HG03280 (cell line): ENCODE measurements at regions not wholly inside any gene's neighbourhood (a gene's known extent, or its start where the extent isn't known, plus 50 kb on each side); places are given as distances from the start of the nearest gene placed in this dataset.

Source experiments
- ATAC-seq: cut with Tn5 transposase; IDR thresholded peaks from one replicate; pipeline ENCODE4 v1.9.1; 2021; ENCODE audit warnings: mild to moderate bottlenecking, moderate library complexity; ENCODE audit not compliant: unreplicated experiment

GRCh38 chr3:153714588-153715290, 406.5 kb upstream of the ARHGEF26 start:
- no peak for ATAC-seq

GRCh38 chr3:153722157-153722556, 399.0 kb upstream of the ARHGEF26 start:
- ATAC-seq = no peak

GRCh38 chr3:153731071-153731470, 390.1 kb upstream of the ARHGEF26 start:
- no peak for ATAC-seq

DNA sequence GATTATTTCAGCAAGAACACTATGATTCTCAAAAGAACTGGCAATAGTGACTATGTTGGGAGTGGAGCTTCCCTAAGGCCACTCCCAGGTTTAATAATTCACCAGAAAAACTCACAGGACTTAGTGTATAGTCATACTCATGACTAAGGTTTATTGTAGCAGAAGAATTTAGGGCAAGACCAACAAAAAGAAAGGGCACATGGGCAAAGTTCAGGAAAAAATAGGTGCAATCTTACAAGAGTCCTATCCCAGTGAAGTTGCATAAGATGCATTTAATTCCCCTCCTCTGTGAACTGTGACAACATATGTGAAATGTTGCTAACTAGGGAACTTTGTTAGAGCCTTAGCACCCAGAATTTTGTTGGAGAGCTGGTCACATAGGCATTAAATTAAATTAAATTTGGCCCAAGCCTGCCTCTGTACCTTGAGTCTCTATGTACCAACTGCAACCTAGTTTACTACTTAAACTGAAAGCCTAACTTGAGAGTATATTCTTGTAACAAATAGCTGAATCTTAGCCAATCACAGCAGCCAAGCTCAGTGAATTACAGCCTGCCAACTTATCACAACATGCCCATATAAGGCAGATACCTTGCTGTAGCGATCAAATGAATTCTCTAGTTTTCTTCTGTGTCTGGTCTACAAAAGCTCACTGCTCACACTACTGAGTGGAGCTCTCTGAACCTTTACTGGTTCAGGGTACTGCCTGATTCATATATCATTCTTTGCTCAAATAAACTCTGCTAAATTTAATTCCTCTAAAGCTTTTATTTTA, 386.2 kb upstream of the ARHGEF26 start:
- ATAC-seq = no peak

- no peak for ATAC-seq
Measured at GRCh38 chr3:153740109-153740508, 381.1 kb upstream of the ARHGEF26 start.

DNA sequence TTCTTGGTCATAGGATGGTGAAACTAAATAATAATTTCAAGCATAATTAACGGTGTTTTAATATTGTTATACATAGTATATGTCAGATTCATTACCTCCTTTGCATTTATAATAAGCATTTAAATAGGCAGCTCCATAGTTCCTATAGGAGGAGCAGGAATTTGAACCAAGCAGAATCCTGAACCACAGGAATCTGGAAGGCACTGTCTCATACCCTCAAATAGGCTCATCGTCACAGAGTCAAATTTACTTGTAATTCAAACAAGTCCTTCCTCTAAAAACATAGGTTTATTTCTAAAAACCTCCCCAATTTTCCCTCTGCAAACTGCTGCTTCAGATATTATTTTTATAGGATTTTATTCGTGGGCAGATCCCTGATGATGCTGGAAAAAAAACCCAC, 376.3 kb upstream of the ARHGEF26 start:
- no peak for ATAC-seq

DNA sequence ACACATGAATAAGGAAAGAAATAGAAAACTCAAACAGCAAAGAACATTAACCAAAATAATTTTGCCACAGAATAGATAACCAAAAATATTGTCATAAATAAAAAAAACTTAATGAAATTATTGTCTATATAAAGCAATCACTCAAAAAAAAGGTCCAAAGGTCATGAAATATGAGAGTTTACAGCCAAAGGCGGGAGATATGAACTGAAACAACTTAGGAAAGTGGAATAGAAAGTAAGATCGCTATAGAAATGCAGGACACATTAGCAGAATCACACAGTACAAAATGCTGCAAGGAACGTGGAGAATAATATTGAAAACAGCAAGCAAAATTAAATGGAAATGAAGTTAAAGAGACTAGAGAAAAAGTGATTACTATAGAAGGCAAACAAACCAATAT, 375.0 kb upstream of the ARHGEF26 start:
- no peak for ATAC-seq

DNA sequence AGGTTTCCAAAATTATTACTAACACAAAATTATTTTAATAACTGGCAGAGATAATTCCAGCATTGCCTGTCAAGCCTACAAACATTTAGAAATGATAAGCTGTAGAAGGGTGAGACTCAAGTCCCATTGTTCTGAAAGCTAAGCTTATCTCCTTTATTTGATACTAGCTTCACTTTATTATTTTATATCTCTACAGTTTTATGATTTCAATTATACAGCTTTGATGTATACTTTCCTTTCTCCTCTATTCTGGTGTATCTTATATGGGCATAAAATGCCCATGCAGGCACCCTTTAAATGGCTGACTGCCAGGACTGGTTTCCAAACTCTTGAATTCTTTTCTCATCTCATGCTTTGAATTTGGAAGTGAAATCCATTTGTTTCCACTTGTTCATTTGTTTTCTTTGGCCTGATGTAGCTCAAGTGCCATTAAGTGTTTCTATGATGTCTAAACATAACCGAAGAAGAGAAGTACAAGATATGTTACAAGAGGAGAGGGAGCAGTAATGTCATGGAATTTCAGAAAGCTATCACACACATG, 372.1 kb upstream of the ARHGEF26 start:
- ATAC-seq = no peak

DNA sequence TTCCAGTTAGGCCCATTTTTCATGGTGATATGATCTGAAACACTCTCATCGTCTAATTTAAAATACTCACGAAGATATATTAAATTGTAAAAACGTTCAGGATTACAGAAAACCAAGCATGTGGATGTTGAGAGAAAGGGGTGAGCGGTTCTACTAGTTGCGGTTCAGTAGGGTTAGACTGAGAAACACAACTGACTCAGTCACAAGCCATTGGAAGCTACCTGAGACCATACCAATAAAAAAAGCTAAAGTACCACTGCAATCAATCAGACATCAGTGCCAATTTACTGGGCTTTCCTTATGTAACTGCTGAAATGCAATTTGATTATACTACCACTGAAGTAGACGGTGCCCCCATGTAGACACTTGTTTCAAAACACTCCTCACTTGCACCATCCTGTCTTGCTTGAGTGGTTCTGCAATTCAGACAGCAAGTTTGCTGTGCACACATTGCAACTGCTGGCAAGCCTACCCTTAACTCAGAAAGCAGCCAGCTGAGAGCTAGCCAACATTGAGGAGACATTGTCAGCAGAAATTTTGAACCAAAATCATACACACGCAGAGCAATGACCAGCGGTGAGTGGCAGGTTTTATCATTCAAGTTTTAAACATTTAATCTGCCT, 368.7 kb upstream of the ARHGEF26 start:
- no peak for ATAC-seq

- ATAC-seq = no peak
Measured at GRCh38 chr3:153753035-153753434, 368.2 kb upstream of the ARHGEF26 start.

DNA sequence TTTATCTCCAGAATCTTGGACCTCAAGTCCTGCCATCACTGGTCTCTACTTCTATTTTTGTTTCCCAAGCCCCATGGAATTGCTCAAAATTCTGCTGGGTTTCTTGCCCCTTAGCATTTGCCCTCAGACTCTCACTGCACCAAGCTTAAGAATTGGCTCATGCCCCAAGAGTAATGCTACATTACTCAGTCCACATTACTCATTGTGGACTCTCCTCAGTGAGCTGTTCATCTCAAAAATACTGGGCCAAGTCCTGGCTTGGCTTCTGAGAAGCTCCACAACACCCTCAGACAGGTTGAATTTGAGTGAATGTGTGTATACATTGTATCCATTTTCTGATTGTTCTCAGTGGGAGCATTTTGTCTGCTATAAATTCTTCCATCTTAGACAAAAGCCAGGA, 364.4 kb upstream of the ARHGEF26 start:
- ATAC-seq = no peak

- no peak for ATAC-seq
Measured at GRCh38 chr3:153757839-153758238, 363.4 kb upstream of the ARHGEF26 start.

DNA sequence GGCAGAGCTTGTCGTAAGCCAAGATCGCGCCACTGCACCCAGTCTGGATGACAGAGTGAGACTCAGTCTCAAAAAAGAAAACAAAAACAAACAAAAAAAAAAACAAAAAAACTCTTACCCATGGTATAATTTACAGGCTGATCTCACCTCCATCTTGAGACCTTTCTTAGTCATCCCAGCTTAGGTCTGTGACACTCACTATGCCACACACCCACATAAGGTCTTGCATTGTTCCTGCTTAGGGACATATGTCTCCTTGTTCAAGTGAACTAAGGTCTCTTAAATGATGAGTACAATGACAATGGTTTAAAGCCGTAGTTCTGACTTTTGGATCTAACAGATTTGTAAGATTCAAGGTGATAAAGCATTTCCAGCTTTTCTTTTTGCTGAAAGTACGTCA, 360.2 kb upstream of the ARHGEF26 start:
- ATAC-seq = no peak

DNA sequence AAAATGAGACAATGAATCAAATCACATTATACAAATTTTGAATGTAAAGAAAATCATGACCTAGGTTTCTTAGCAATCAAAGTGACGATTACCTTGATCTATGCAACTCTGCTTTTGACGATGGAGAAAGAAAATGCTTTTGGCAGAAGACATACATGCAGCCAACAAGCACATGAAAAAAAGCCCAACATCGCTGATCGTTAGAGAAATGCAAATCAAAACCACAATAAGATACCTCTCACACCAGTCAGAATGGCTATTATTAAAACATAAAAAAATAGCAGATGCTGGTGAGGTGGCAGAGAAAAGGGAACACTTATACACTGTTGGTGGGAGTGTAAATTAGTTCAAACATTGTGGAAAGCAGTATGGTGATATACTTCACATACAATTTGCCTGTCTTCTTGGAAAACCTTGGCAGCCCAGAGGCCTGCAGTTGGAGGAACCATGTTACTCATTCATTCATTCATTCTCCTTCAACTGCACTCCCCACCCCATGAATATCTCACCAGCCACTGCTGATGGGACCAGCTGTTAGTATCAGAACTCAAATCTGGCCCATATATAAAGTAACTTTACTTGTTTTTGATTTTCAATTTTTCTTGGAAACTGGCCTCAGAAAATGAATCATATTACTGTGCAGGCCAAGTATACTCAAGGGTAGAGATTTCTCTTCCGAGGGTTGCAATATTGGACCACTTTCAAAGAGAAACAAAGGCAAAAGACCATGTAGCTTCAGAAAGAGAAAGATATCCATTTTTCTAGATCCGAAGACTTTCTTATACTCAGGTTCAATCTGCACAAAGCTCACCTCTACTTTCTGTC, 358.6 kb upstream of the ARHGEF26 start:
- ATAC-seq = no peak

DNA sequence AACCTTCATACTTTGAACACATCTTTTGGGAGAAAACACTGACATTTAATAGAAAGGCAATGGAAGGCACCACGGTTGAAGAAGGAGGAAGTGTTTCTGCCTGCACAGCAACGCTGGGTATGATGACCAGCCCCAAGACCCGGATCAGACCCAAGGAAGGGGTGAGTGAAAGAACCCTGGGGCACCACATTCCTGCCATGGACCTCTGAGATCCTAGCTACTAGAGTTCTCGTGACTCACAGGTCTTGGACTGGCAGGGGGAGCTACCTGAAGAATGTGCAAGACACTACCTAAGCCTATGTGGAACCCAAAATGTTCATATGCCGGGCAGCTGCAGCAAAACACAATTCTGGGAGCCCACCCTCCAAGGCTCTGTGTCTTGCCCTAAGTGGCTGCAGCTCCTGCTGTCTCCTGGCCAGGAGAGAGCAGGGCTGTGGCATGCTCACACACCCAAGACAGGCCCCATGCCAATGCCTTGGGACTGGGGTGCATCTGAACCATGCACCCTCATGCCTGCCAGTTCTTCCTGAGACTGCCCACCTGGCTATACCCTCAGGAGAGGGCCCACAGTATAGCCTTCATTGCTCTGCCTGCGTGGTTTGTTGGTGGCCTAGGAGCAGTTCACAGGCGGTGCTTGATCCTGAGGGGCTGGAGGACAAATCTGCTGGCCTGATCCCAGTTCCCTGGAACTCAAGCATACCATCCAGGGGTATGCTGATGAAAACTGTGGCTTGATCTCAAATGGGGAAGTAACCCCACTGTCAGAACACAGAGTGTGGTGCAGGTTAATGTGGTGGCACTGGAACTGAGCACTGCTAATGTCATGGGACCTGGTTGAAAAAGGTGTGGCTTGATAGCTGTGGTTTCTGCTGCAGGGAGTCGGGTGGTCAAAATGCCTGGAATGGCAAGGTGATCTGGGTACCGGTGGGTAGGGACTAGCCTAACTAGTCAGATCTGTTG, 353.3 kb upstream of the ARHGEF26 start:
- ATAC-seq = no peak

- peak; percentile 95 for ATAC-seq
Measured at GRCh38 chr3:153768561-153769469, 352.4 kb upstream of the ARHGEF26 start.

GRCh38 chr3:153783106-153783505, 338.1 kb upstream of the ARHGEF26 start:
- ATAC-seq = no peak

DNA sequence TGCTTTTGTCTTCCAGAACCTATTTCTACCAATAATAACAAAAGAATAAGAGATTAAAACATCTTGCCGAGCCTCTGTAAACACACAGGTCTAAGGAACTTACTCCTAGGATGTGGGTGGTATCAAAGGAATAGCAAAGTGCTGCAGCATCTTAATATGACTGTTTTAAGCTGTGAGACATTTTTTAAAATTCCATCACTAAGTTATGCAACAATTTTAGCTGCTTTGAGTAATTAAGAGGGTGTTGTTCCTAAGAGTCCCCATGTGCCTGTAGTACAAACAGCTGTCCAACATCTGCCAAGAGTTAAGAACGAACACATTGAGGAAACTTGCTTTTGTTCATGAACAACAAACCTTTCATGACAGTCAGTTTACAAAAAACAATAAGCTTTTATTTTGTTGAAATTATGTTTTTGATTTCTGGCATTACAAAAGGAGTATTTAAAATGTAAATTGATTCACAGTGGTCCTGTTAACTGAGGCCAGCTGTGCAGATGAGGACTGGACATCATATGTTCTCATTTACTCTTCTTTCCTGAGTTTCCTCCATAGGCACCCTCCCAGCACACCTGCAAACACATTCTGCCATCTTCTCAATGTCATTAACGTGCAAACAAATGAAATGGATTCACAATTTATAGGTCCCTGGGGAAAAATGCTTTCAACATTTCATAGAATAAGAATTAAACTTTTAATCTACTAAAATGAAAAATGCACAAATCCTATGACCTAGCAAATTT, 337.3 kb upstream of the ARHGEF26 start:
- ATAC-seq = no peak
